GM12878 (cell line): ENCODE measurements at regions not wholly inside any gene's neighbourhood (a gene's known extent, or its start where the extent isn't known, plus 50 kb on each side); places are given as distances from the start of the nearest gene placed in this dataset.

ENCODE experiments used
- ATAC-seq: fragments of 200-7000 bp; cut with Tn5 transposase; 3 replicates; pipeline ENCODE4 v1.9.1; 2020; ENCODE audit warnings: mild to moderate bottlenecking, moderate library complexity
- BruUV-seq: library from RNA; stranded (reverse); fragments of 400-500 nt; replicated peaks from 2 replicates; lab custom pipeline; 2021; lab: Mats Ljungman, UMichigan
- CTCF ChIA-PET: fragments of 300-600 bp; sonication (Branson Sonifier 250); formaldehyde crosslinking; extraction: SDS; loops from one replicate; lab custom pipeline; 2021; ENCODE audit warnings: inconsistent platforms; lab: Yijun Ruan, JAX
- POLR2A ChIA-PET: fragments of 350-600 bp; formaldehyde crosslinking; extraction: SDS; loops from one replicate; lab custom pipeline; 2021; ENCODE audit warnings: inconsistent platforms; lab: Charles Lee
- RAD21 ChIA-PET: fragments of 300-600 bp; sonication (Branson Sonifier 250); formaldehyde crosslinking; loops from one replicate; lab custom pipeline; 2023; ENCODE audit warnings: antibody characterized with exemption; ENCODE audit not compliant: unreplicated experiment; lab: Charles Lee
- SMC1A ChIA-PET: fragments of 300-600 bp; sonication (Branson Sonifier 250); formaldehyde crosslinking; loops from one replicate; lab custom pipeline; 2023; ENCODE audit not compliant: unreplicated experiment, uncharacterized antibody; lab: Charles Lee
- DNase-seq: peaks from one replicate; pipeline ENCODE4 v3.0.0-alpha.2; 2011; ENCODE audit warnings: low read depth, low spot score
- FAIRE-seq: peaks from 3 replicates; lab custom pipeline; 2011; peaks lifted over from hg19 to GRCh38; lab: Jason Lieb, UNC
- H2AFZ ChIP-seq: 2 replicates; pipeline ENCODE4 v1.6.0; 2011; ENCODE audit warnings: low read depth, low read length, control low read depth; ENCODE audit not compliant: control insufficient read depth
- H3K27ac ChIP-seq: 2 replicates; pipeline ENCODE4 v1.5.1; 2011; ENCODE audit warnings: control low read depth; ENCODE audit not compliant: control insufficient read depth, insufficient read depth
- H3K27me3 ChIP-seq, 2 experiments: replicated peaks in 1 of 2; 2 replicates each; pipeline versions ENCODE4 v1.6.0 to v1.6.1; 2011; ENCODE audit warnings: low read length in 1 of 2; ENCODE audit not compliant: control insufficient read depth in 2 of 2, insufficient read depth in 2 of 2
- H3K36me3 ChIP-seq, 2 experiments: 2 replicates each; pipeline ENCODE4 v1.5.1; 2011; ENCODE audit warnings: low read length in 1 of 2; ENCODE audit not compliant: control insufficient read depth in 2 of 2, insufficient read depth in 2 of 2
- H3K4me1 ChIP-seq: 2 replicates; pipeline ENCODE4 v1.6.1; 2011; ENCODE audit warnings: mild to moderate bottlenecking, low read length, moderate library complexity, mixed read lengths; ENCODE audit not compliant: control insufficient read depth, insufficient read depth
- H3K4me2 ChIP-seq: 2 replicates; pipeline ENCODE4 v1.6.0; 2011; ENCODE audit warnings: control low read depth; ENCODE audit not compliant: control insufficient read depth, insufficient read depth
- H3K4me3 ChIP-seq: fragments of 200-600 bp; sonication (generic); 2 replicates; pipeline ENCODE4 v1.5.1; 2016
- H3K79me2 ChIP-seq: 2 replicates; pipeline ENCODE4 v1.6.0; 2011; ENCODE audit warnings: low read length; ENCODE audit not compliant: control insufficient read depth, insufficient read depth
- H3K9ac ChIP-seq: 2 replicates; pipeline ENCODE4 v1.8.0; 2011; ENCODE audit warnings: low read length, control low read depth, mixed read lengths; ENCODE audit not compliant: control insufficient read depth, insufficient read depth
- H3K9me3 ChIP-seq: replicated peaks from 3 replicates; pipeline ENCODE4 v1.5.1; 2011; ENCODE audit warnings: mild to moderate bottlenecking, low read length; ENCODE audit not compliant: control insufficient read depth, insufficient read depth
- H4K20me1 ChIP-seq: 2 replicates; pipeline ENCODE4 v1.6.0; 2011; ENCODE audit not compliant: control insufficient read depth, insufficient read depth
- BCL3 ChIP-seq: IDR thresholded peaks from 2 replicates; pipeline ENCODE4 v1.6.1; 2011; ENCODE audit warnings: borderline replicate concordance, low read depth, mild to moderate bottlenecking, moderate library complexity, low read length; ENCODE audit not compliant: insufficient read depth, poor library complexity, severe bottlenecking
- BHLHE40 ChIP-seq, 2 experiments: fragments of 450-650 bp in 1 of 2; IDR thresholded peaks; 2 replicates each; pipeline ENCODE4 v1.6.1; 2011 to 2017; ENCODE audit warnings: low read depth in 2 of 2, borderline replicate concordance in 1 of 2, improper control_type of control experiment in 1 of 2, low read length in 1 of 2, mild to moderate bottlenecking in 1 of 2
- CUX1 ChIP-seq: IDR thresholded peaks from 2 replicates; pipeline ENCODE4 v1.6.1; 2012; ENCODE audit warnings: improper control_type of control experiment, low read depth, low read length; ENCODE audit not compliant: insufficient replicate concordance
- EGR1 ChIP-seq, 2 experiments: IDR thresholded peaks; 1 replicate in 1 of 2; 2 replicates in 1 of 2; pipeline ENCODE4 v1.6.1; 2011 to 2012; ENCODE audit warnings: low read depth in 2 of 2, low read length in 2 of 2, borderline replicate concordance in 1 of 2, mild to moderate bottlenecking in 1 of 2, moderate library complexity in 1 of 2
- FOS ChIP-seq: IDR thresholded peaks from 3 replicates; pipeline ENCODE4 v1.6.1; 2011; ENCODE audit warnings: borderline replicate concordance; ENCODE audit not compliant: insufficient read length; ENCODE audit errors: extremely low read depth
- HDAC2 ChIP-seq: fragments of 200-600 bp; sonication (generic); IDR thresholded peaks from 2 replicates; pipeline ENCODE4 v1.6.1; 2017
- IKZF1 ChIP-seq: fragments of 450-650 bp; conservative IDR thresholded peaks from 2 replicates; pipeline ENCODE4 v1.6.1; 2017; ENCODE audit warnings: antibody characterized with exemption, mild to moderate bottlenecking
- IRF4 ChIP-seq: IDR thresholded peaks from 2 replicates; pipeline ENCODE4 v1.6.1; 2011; ENCODE audit warnings: low read depth, low read length
- NFXL1 ChIP-seq: fragments of 450-650 bp; IDR thresholded peaks from 2 replicates; pipeline ENCODE4 v1.6.1; 2017; ENCODE audit warnings: antibody characterized with exemption, mild to moderate bottlenecking, borderline replicate concordance
- NR2F1 ChIP-seq: fragments of 450-650 bp; conservative IDR thresholded peaks from 2 replicates; pipeline ENCODE4 v1.6.1; 2017; ENCODE audit warnings: mild to moderate bottlenecking
- POLR2A ChIP-seq: IDR thresholded peaks from 2 replicates; pipeline ENCODE4 v1.6.1; 2011; ENCODE audit warnings: low read depth, mild to moderate bottlenecking, low read length
- SMAD5 ChIP-seq: IDR thresholded peaks from 2 replicates; pipeline ENCODE4 v1.6.1; 2016; ENCODE audit warnings: antibody characterized with exemption, low read depth
- YBX1 ChIP-seq: fragments of 450-650 bp; IDR thresholded peaks from 2 replicates; pipeline ENCODE4 v1.6.1; 2016; ENCODE audit warnings: antibody characterized with exemption
- YY1 ChIP-seq: IDR thresholded peaks from 2 replicates; pipeline ENCODE4 v1.6.1; 2011; ENCODE audit warnings: low read depth, mild to moderate bottlenecking, low read length
- ZBTB33 ChIP-seq: fragments of 450-650 bp; IDR thresholded peaks from 2 replicates; pipeline ENCODE4 v1.6.1; 2017; ENCODE audit warnings: mild to moderate bottlenecking
- ZNF207 ChIP-seq: fragments of 450-650 bp; IDR thresholded peaks from 2 replicates; pipeline ENCODE4 v1.6.1; 2014; ENCODE audit warnings: antibody characterized with exemption, mild to moderate bottlenecking, borderline replicate concordance
- ZNF24 ChIP-seq: fragments of 450-650 bp; IDR thresholded peaks from 2 replicates; pipeline ENCODE4 v1.6.1; 2017; ENCODE audit warnings: antibody characterized with exemption, mild to moderate bottlenecking
- WGBS: methylation state at CpG from one replicate; pipeline ENCODE4 v1.1.6; 2016; ENCODE audit warnings: low lambda C conversion rate; ENCODE audit not compliant: insufficient replicate concordance, insufficient coverage; ENCODE audit errors: missing lambda C conversion rate; 5-methylcytosine and 5-hydroxymethylcytosine counted together
- in situ Hi-C: fragments of 300-500 bp; cut with MboI; formaldehyde crosslinking; loops from 9 replicates; pipeline ENCODE4 v1.14.3; 2018; ENCODE audit warnings: mixed read lengths
- intact Hi-C: fragments of 100-400 bp; cut with micrococcal nuclease; formaldehyde crosslinking; loops from one replicate; pipeline ENCODE4 v1.14.2; 2022; ENCODE audit not compliant: unreplicated experiment

- ATAC-seq, result no peak
- FAIRE-seq, result no peak
- DNase-seq, result no peak
- Histone ChIP-seq H4K20me1 (no peaks in the 10 kb centered on the region), H3K36me3 (no peaks in the 10 kb centered on the region), H3K27ac (no peak overlapping the region), H3K4me1 (peaks cover 6% of the 10 kb centered on the region; the same call in 1 of the 2 replicates), H3K9me3 (no peaks in the 10 kb centered on the region), H3K4me3 (no peak overlapping the region), H3K4me2 (no peak overlapping the region), H3K79me2 (no peaks in the 10 kb centered on the region), H2AFZ (no peak overlapping the region), H3K9ac (no peak overlapping the region), H3K27me3 (no peaks in the 10 kb centered on the region; a peak in 1 of 4 replicates)
- 26% methylated on average over 1 of the region's 1 CpG for WGBS
- SMC1A ChIA-PET, result interaction anchor here (1.9 kb wide), 1 partner anchor 18 kb away, joined by 7 read pairs; no protein-coding TSS in a partner anchor
- intact Hi-C loops, result no loop called here
- in situ Hi-C loops, result no loop called here
- POLR2A ChIA-PET, result no interaction called here
- RAD21 ChIA-PET, result interaction anchor here (1.3 kb wide), 1 partner anchor 17 kb away, joined by 5 read pairs; no protein-coding TSS in a partner anchor
- BruUV-seq, result no TSS peak
- CTCF ChIA-PET, result interaction anchor here (0.6 kb wide), 1 partner anchor 51 kb away, joined by 3 read pairs; no protein-coding TSS in a partner anchor
- TF ChIP-seq BHLHE40 (IDR thresholded peaks at IDR 0.05; ENCODE audit: borderline replicate concordance in 1 of 2, low read depth in 2 of 2, low read length in 1 of 2) (no peak), BCL3 (no peak), POLR2A (no peak), CUX1 (no peak), EGR1 (IDR thresholded peaks at IDR 0.05; ENCODE audit: borderline replicate concordance in 1 of 2, low read depth in 2 of 2, low read length in 2 of 2) (no peak), IKZF1 (no peak), ZNF24 (no peak), NR2F1 (no peak), YBX1 (no peak), YY1 (no peak), SMAD5 (no peak), ZNF207 (no peak), IRF4 (no peak), FOS (no peak), HDAC2 (no peak), ZBTB33 (no peak), NFXL1 (no peak)
Measured at GRCh38 chr3:124299831-124300230, 307.9 kb upstream of the ROPN1 start.
